ENCODE measurements at regions not wholly inside any gene's neighbourhood (a gene's known extent, or its start where the extent isn't known, plus 50 kb on each side); places are given as distances from the start of the nearest gene placed in this dataset.

- no peak for TF ChIP-seq POLR2A (IDR thresholded peaks at IDR 0.05; ENCODE audit: low read depth, low read length)
- TF ChIP-seq POLR2AphosphoS5 (IDR thresholded peaks at IDR 0.05; ENCODE audit: low read depth, low read length), result no peak
Measured at GRCh38 chr9:135346438-135347050, 133.0 kb upstream of the PPP1R26 start.

All from GM12892 (cell line).